Loucy (cell line): ENCODE measurements at regions not wholly inside any gene's neighbourhood (a gene's known extent, or its start where the extent isn't known, plus 50 kb on each side); places are given as distances from the start of the nearest gene placed in this dataset.

ENCODE experiments used
- EZH2phosphoT487 ChIP-seq: fragments of 200-600 bp; IDR thresholded peaks from 2 replicates; pipeline ENCODE4 v1.6.1; 2018; ENCODE audit warnings: antibody characterized with exemption, mild to moderate bottlenecking, moderate library complexity, borderline replicate concordance
- TF ChIP-seq, protein P1 (sequence below): fragments of 200-600 bp; sonication (generic); conservative IDR thresholded peaks from 2 replicates; pipeline ENCODE4 v1.5.1; 2014; ENCODE audit warnings: mild to moderate bottlenecking, antibody characterized with exemption, low read length

GRCh38 chr11:19536131-19536530, 176.5 kb upstream of the NAV2 start:
- TF ChIP-seq, protein P1, sequence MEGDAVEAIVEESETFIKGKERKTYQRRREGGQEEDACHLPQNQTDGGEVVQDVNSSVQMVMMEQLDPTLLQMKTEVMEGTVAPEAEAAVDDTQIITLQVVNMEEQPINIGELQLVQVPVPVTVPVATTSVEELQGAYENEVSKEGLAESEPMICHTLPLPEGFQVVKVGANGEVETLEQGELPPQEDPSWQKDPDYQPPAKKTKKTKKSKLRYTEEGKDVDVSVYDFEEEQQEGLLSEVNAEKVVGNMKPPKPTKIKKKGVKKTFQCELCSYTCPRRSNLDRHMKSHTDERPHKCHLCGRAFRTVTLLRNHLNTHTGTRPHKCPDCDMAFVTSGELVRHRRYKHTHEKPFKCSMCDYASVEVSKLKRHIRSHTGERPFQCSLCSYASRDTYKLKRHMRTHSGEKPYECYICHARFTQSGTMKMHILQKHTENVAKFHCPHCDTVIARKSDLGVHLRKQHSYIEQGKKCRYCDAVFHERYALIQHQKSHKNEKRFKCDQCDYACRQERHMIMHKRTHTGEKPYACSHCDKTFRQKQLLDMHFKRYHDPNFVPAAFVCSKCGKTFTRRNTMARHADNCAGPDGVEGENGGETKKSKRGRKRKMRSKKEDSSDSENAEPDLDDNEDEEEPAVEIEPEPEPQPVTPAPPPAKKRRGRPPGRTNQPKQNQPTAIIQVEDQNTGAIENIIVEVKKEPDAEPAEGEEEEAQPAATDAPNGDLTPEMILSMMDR: no peak
- no peak for TF ChIP-seq EZH2phosphoT487
